ENCODE measurements at regions not wholly inside any gene's neighbourhood (a gene's known extent, or its start where the extent isn't known, plus 50 kb on each side); places are given as distances from the start of the nearest gene placed in this dataset.

- no peak for TF ChIP-seq EZH2 (IDR thresholded peaks at IDR 0.05; ENCODE audit: insufficient read depth, poor library complexity, severe bottlenecking)
- TF ChIP-seq EZH2phosphoT487 (IDR thresholded peaks at IDR 0.05; ENCODE audit: insufficient read depth, low read depth): no peak
These were observed 207.7 kb downstream of the HS3ST3A1 start for GRCh38 chr17:13393841-13394710.

Data from GM23248 (cell line).